ENCODE measurements at regions not wholly inside any gene's neighbourhood (a gene's known extent, or its start where the extent isn't known, plus 50 kb on each side); places are given as distances from the start of the nearest gene placed in this dataset.

GRCh38 chr6:169960521-169960885 is 209.1 kb downstream of the ERMARD start:
- DNase-seq: no peak

GRCh38 chr6:169960003-169960344 is 208.6 kb downstream of the ERMARD start:
- no peak for DNase-seq

- peak; percentile 74 for DNase-seq
Measured at GRCh38 chr6:169959136-169960002, 207.9 kb downstream of the ERMARD start.

GRCh38 chr6:169958510-169958909 is 207.1 kb downstream of the ERMARD start:
- no peak for DNase-seq

GRCh38 chr6:169957351-169957963 is 206.0 kb downstream of the ERMARD start:
- no peak for DNase-seq

- DNase-seq: no peak
Measured at GRCh38 chr6:169956580-169956979, 205.2 kb downstream of the ERMARD start.

GRCh38 chr6:169955731-169956437 is 204.5 kb downstream of the ERMARD start:
- DNase-seq: no peak

GRCh38 chr6:169954977-169955376 is 203.6 kb downstream of the ERMARD start:
- no peak for DNase-seq

- DNase-seq: no peak
Measured at GRCh38 chr6:169953686-169954085, 202.3 kb downstream of the ERMARD start.

- peak; percentile 46 for DNase-seq
Measured at GRCh38 chr6:169950558-169950957, 199.1 kb downstream of the ERMARD start.

- no peak for DNase-seq
Measured at GRCh38 chr6:169949511-169950097, 198.2 kb downstream of the ERMARD start.

- no peak for DNase-seq
Measured at GRCh38 chr6:169946971-169947370, 195.5 kb downstream of the ERMARD start.

GRCh38 chr6:169945117-169945516 is 193.7 kb downstream of the ERMARD start:
- DNase-seq: no peak

- DNase-seq: no peak
Measured at GRCh38 chr6:169944415-169944814, 193.0 kb downstream of the ERMARD start.

- DNase-seq: no peak
Measured at GRCh38 chr6:169944061-169944337, 192.6 kb downstream of the ERMARD start.

- no peak for DNase-seq
Measured at GRCh38 chr6:169943241-169944060, 192.0 kb downstream of the ERMARD start.

GRCh38 chr6:169942173-169942572 is 190.8 kb downstream of the ERMARD start:
- no peak for DNase-seq

- DNase-seq: no peak
Measured at GRCh38 chr6:169940481-169941271, 189.3 kb downstream of the ERMARD start.

- DNase-seq: no peak
Measured at GRCh38 chr6:169939554-169940164, 188.2 kb downstream of the ERMARD start.

GRCh38 chr6:169938731-169939130 is 187.3 kb downstream of the ERMARD start:
- no peak for DNase-seq

GRCh38 chr6:169938262-169938701 is 186.9 kb downstream of the ERMARD start:
- DNase-seq: no peak

Data from COR-L47 (cell line).